H9 (cell line): ENCODE measurements at regions not wholly inside any gene's neighbourhood (a gene's known extent, or its start where the extent isn't known, plus 50 kb on each side); places are given as distances from the start of the nearest gene placed in this dataset.

Source experiments
- DNase-seq: peaks from one replicate; pipeline ENCODE4 v3.0.0-alpha.2; 2017
- H2AFZ ChIP-seq: one replicate; pipeline ENCODE4 v1.6.1; 2013; ENCODE audit warnings: mild to moderate bottlenecking, low read length, control low read depth, moderate library complexity
- H2AK5ac ChIP-seq: 2 replicates; pipeline ENCODE4 v1.6.1; 2013; ENCODE audit warnings: low read length, control low read depth, mixed read lengths; ENCODE audit not compliant: insufficient read length
- H2BK120ac ChIP-seq: one replicate; pipeline ENCODE4 v1.6.1; 2013; ENCODE audit warnings: low read depth, mild to moderate bottlenecking, low read length, control low read depth, inconsistent platforms; ENCODE audit not compliant: poor library complexity, severe bottlenecking
- H2BK12ac ChIP-seq: 2 replicates; pipeline ENCODE4 v1.6.1; 2013; ENCODE audit warnings: low read length, control low read depth, mixed read lengths, low read depth; ENCODE audit not compliant: insufficient read length
- H2BK15ac ChIP-seq: 2 replicates; pipeline ENCODE4 v1.6.1; 2013; ENCODE audit warnings: low read depth, low read length, control low read depth
- H2BK20ac ChIP-seq: one replicate; pipeline ENCODE4 v1.6.1; 2013; ENCODE audit warnings: low read depth, mild to moderate bottlenecking, low read length, control low read depth, inconsistent platforms; ENCODE audit not compliant: poor library complexity, severe bottlenecking
- H2BK5ac ChIP-seq: 2 replicates; pipeline ENCODE4 v1.6.1; 2013; ENCODE audit warnings: low read length, control low read depth, mixed read lengths; ENCODE audit not compliant: insufficient read length
- H3K14ac ChIP-seq: 2 replicates; pipeline ENCODE4 v1.6.1; 2013; ENCODE audit warnings: low read length, control low read depth; ENCODE audit not compliant: insufficient read depth
- H3K18ac ChIP-seq: 2 replicates; pipeline ENCODE4 v1.6.1; 2013; ENCODE audit warnings: low read depth, mild to moderate bottlenecking, mixed read lengths, low read length, control low read depth; ENCODE audit not compliant: insufficient read length
- H3K23ac ChIP-seq: 2 replicates; pipeline ENCODE4 v1.6.1; 2013; ENCODE audit warnings: low read length, control low read depth, mixed read lengths, low read depth; ENCODE audit not compliant: insufficient read length
- H3K23me2 ChIP-seq: 2 replicates; pipeline ENCODE4 v1.6.1; 2013; ENCODE audit warnings: low read depth, mild to moderate bottlenecking, mixed read lengths, low read length, control low read depth; ENCODE audit not compliant: insufficient read length, poor library complexity, severe bottlenecking
- H3K27ac ChIP-seq: 2 replicates; pipeline ENCODE4 v1.5.1; 2013; ENCODE audit warnings: low read length, control low read depth, mixed read lengths, low read depth; ENCODE audit not compliant: insufficient read length
- H3K27me3 ChIP-seq: 2 replicates; pipeline ENCODE4 v1.6.1; 2013; ENCODE audit warnings: low read length, control low read depth, inconsistent platforms; ENCODE audit not compliant: insufficient read depth
- H3K4ac ChIP-seq: 2 replicates; pipeline ENCODE4 v1.6.1; 2013; ENCODE audit warnings: low read depth, mild to moderate bottlenecking, control low read depth, inconsistent platforms, low read length, moderate library complexity
- H3K4me1 ChIP-seq: 2 replicates; pipeline ENCODE4 v1.6.1; 2013; ENCODE audit warnings: low read length, control low read depth, inconsistent platforms; ENCODE audit not compliant: insufficient read depth
- H3K4me2 ChIP-seq: 2 replicates; pipeline ENCODE4 v1.6.1; 2013; ENCODE audit warnings: low read length, control low read depth, mixed read lengths; ENCODE audit not compliant: insufficient read length, insufficient read depth
- H3K56ac ChIP-seq: 2 replicates; pipeline ENCODE4 v1.6.1; 2013; ENCODE audit warnings: low read depth, mild to moderate bottlenecking, mixed read lengths, low read length, control low read depth; ENCODE audit not compliant: insufficient read length
- H3K79me1 ChIP-seq: 2 replicates; pipeline ENCODE4 v1.6.1; 2013; ENCODE audit warnings: low read depth, mild to moderate bottlenecking, moderate library complexity, low read length, control low read depth, inconsistent platforms; ENCODE audit not compliant: insufficient read depth, poor library complexity, severe bottlenecking
- H3K79me2 ChIP-seq: 2 replicates; pipeline ENCODE4 v1.6.1; 2013; ENCODE audit warnings: low read length, control low read depth, inconsistent platforms; ENCODE audit not compliant: insufficient read depth
- H3K9ac ChIP-seq: 2 replicates; pipeline ENCODE4 v1.6.1; 2013; ENCODE audit warnings: low read length, control low read depth, mixed read lengths; ENCODE audit not compliant: insufficient read length; ENCODE audit errors: extremely low read depth
- H3K9me3 ChIP-seq: one replicate; pipeline ENCODE4 v1.6.1; 2013; ENCODE audit warnings: low read depth, low read length, inconsistent platforms; ENCODE audit not compliant: control insufficient read depth
- H3T11ph ChIP-seq: one replicate; pipeline ENCODE4 v1.6.1; 2013; ENCODE audit warnings: mild to moderate bottlenecking, low read length, control low read depth, inconsistent platforms
- H4K20me1 ChIP-seq: one replicate; pipeline ENCODE4 v1.6.1; 2013; ENCODE audit not compliant: control insufficient read depth, insufficient read length, insufficient read depth
- H4K5ac ChIP-seq: 2 replicates; pipeline ENCODE4 v1.6.1; 2013; ENCODE audit warnings: low read depth, mild to moderate bottlenecking, mixed read lengths, low read length, control low read depth; ENCODE audit not compliant: insufficient read length
- H4K8ac ChIP-seq: replicated peaks from 2 replicates; pipeline ENCODE4 v1.6.1; 2013; ENCODE audit warnings: low read length, control low read depth, mixed read lengths, low read depth; ENCODE audit not compliant: insufficient read length
- H4K91ac ChIP-seq: 2 replicates; pipeline ENCODE4 v1.6.1; 2013; ENCODE audit warnings: low read depth, mild to moderate bottlenecking, moderate library complexity, mixed read lengths, low read length, control low read depth; ENCODE audit not compliant: insufficient read length
- H3K27ac Mint-ChIP-seq, 3 experiments: 2 replicates in 2 of 3; 3 replicates in 1 of 3; pipeline ENCODE4 v1.8.0; 2020 to 2021; ENCODE audit warnings: mixed read lengths in 3 of 3, mild to moderate bottlenecking in 1 of 3, moderate library complexity in 1 of 3
- H3K27me3 Mint-ChIP-seq: 2 replicates; pipeline ENCODE4 v1.8.0; 2021; ENCODE audit warnings: low read depth, mild to moderate bottlenecking, moderate library complexity, mixed read lengths
- H3K36me3 Mint-ChIP-seq, 3 experiments: 2 replicates in 2 of 3; 3 replicates in 1 of 3; pipeline ENCODE4 v1.8.0; 2020 to 2021; ENCODE audit warnings: low read depth in 3 of 3, mixed read lengths in 3 of 3; ENCODE audit not compliant: insufficient read depth in 1 of 3
- H3K4me1 Mint-ChIP-seq, 2 experiments: 2 replicates each; pipeline ENCODE4 v1.8.0; 2020; ENCODE audit warnings: mixed read lengths in 2 of 2
- H3K4me3 Mint-ChIP-seq, 2 experiments: 2 replicates in 1 of 2; 3 replicates in 1 of 2; pipeline ENCODE4 v1.8.0; 2020 to 2021; ENCODE audit warnings: mild to moderate bottlenecking in 2 of 2, mixed read lengths in 2 of 2, moderate library complexity in 1 of 2
- H3K9me3 Mint-ChIP-seq, 2 experiments: 2 replicates in 1 of 2; 3 replicates in 1 of 2; pipeline ENCODE4 v1.8.0; 2020; ENCODE audit warnings: mild to moderate bottlenecking in 2 of 2, mixed read lengths in 2 of 2, moderate library complexity in 1 of 2
- WGBS: extraction: QIAGEN DNeasy Blood & Tissue Kit; methylation state at CpG from one replicate; pipeline ENCODE4 v1.1.7; 2013; ENCODE audit warnings: missing lambda C conversion rate, low lambda C conversion rate, mixed read lengths; ENCODE audit not compliant: insufficient read length; ENCODE audit errors: extremely low coverage; 5-methylcytosine and 5-hydroxymethylcytosine counted together
- TF ChIP-seq, protein P1 (sequence below): fragments of 200-600 bp; sonication (generic); conservative IDR thresholded peaks from 3 replicates; pipeline ENCODE4 v1.8.0; 2021; ENCODE audit warnings: antibody characterized with exemption, mild to moderate bottlenecking

DNA sequence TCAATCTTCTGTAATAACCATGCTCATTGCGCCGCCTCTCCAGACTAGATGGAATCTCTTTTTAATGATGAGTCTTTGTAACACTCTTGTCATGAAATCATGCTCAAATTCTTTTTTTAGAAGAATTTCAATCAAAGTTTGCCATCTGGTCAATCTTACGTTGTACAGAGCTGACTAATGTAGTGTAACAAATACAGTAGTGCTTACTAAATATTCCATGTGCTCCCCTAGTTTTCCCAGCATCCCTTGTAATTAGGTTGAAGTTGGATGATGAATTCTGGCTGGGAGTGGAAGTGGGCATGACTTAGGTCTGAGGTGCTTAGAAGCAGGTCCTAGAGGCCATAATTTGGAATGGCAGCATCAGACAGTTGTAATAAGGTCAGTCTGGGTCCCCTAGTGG lies 309.1 kb upstream of the SNX7 start:
- H3K36me3 Mint-ChIP-seq: no peaks in the 10 kb centered on the region
- no peak overlapping the region for H3K4me3 Mint-ChIP-seq
- Histone ChIP-seq H3K9me3 (no peaks in the 10 kb centered on the region), H3K18ac (no peak overlapping the region), H3K23ac (no peak overlapping the region), H4K91ac (no peak overlapping the region), H4K8ac (no peak overlapping the region), H3K14ac (no peak overlapping the region), H3K27me3 (no peaks in the 10 kb centered on the region; the same call in 1 of the 2 replicates), H2BK120ac (no peak overlapping the region), H4K5ac (no peak overlapping the region), H3K27ac (no peak overlapping the region), H2BK20ac (no peak overlapping the region), H2BK5ac (no peak overlapping the region), H4K20me1 (no peaks in the 10 kb centered on the region), H3T11ph (no peak overlapping the region), H2AFZ (no peak overlapping the region), H3K23me2 (no peaks in the 10 kb centered on the region), H3K79me2 (no peaks in the 10 kb centered on the region), H3K79me1 (no peaks in the 10 kb centered on the region), H3K56ac (no peak overlapping the region), H3K4ac (no peak overlapping the region), H2AK5ac (no peak overlapping the region), H2BK15ac (no peak overlapping the region), H3K4me2 (no peak overlapping the region), H3K4me1 (no peaks in the 10 kb centered on the region), H2BK12ac (no peak overlapping the region), H3K9ac (no peak overlapping the region)
- WGBS: no CpG with 5 or more reads among the region's 3 CpGs
- no peaks in the 10 kb centered on the region for H3K27me3 Mint-ChIP-seq
- DNase-seq: no peak
- TF ChIP-seq, protein P1, sequence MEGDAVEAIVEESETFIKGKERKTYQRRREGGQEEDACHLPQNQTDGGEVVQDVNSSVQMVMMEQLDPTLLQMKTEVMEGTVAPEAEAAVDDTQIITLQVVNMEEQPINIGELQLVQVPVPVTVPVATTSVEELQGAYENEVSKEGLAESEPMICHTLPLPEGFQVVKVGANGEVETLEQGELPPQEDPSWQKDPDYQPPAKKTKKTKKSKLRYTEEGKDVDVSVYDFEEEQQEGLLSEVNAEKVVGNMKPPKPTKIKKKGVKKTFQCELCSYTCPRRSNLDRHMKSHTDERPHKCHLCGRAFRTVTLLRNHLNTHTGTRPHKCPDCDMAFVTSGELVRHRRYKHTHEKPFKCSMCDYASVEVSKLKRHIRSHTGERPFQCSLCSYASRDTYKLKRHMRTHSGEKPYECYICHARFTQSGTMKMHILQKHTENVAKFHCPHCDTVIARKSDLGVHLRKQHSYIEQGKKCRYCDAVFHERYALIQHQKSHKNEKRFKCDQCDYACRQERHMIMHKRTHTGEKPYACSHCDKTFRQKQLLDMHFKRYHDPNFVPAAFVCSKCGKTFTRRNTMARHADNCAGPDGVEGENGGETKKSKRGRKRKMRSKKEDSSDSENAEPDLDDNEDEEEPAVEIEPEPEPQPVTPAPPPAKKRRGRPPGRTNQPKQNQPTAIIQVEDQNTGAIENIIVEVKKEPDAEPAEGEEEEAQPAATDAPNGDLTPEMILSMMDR: no peak
- no peaks in the 10 kb centered on the region for H3K9me3 Mint-ChIP-seq
- H3K4me1 Mint-ChIP-seq: no peaks in the 10 kb centered on the region
- no peak overlapping the region for H3K27ac Mint-ChIP-seq
